DMS 273 (cell line): ENCODE measurements at regions not wholly inside any gene's neighbourhood (a gene's known extent, or its start where the extent isn't known, plus 50 kb on each side); places are given as distances from the start of the nearest gene placed in this dataset.
A peak's percentile ranks its signal among the peaks of the same experiment; 100 is the strongest.

Source experiments
- DNase-seq: peaks from one replicate; lab custom pipeline; 2025; ENCODE audit not compliant: unreplicated experiment; lab: John Stamatoyannopoulos, UW

DNA sequence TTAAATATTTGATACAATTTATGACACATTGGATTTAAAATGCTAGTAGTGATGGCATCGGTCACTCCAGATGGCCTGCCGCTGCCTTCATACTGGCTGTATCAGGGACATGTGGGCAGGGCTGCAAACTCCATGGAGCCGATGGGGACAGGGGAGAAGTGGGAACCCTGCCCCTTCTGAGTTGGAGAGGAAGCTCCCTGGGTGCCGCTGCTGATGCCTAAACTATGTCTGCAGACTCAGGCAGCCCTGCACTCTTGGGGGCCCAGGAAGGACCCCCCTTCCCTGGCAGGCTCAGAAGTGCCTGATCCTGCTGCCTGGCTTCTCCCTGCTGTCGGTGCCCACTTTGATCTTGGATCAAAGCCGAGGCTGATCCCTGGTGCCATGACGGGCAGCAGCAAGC lies 1522.1 kb downstream of the OTOL1 start:
- no peak for DNase-seq

DNA sequence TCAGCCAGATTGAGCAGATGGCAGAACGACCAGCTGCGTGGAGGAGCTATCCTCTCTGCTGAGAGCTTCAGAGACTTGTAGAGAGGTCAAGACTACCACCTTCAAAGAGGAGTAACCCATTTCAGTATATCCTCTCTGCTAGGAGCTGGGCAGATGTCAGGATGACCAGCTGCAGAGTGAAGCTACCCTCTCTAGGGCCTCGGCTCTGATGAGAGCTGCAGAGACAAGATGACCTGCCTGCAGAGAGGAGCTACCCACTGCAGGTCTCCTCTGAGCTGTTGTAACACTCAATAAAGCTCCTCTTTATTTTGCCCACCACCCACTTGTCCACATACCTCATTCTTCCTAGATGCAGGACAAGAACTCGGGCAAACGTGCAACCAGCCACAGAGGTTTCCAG lies 1522.7 kb downstream of the OTOL1 start:
- DNase-seq: no peak

- no peak for DNase-seq
Measured at GRCh38 chr3:163033652-163034051, 1537.0 kb downstream of the OTOL1 start.

DNA sequence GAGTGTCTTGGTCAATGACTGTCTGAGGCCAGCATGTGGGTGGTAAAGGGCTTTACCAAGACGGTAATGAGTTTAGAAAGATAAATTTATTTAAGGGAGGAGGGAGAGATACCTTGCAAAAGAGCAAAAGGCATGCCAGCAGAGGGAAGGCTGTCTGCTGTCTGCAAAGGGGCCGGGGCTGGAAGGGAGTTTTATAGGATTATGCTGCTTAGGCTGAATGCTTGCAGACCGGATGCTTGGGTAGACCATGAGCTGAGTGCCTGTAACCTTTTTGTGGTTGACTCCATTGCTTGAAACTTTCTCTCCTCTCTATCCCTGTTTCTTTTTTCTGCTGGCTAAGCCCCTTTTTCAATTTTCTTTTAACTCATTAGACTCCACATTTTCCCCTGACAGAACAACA lies 1543.0 kb downstream of the OTOL1 start:
- no peak for DNase-seq

DNA sequence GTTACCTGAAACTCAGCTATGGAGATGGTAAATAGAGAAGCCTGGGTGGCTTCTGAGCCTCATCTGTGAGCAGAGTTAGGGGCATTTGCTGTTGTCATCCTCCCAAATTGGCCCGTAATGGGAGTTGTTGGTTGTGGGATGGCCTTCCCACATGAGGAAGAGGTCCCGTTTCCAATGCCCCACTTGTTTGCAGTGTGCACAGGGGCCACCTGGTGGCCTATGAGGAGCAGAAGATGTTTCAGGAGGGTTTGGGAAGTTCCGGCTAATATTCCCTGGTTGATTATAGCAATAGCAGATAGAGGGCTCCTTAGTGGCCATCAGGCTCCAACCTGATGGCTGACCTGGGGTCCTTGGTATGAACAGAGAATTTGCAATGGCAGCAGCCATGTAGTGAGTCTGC lies 1546.5 kb downstream of the OTOL1 start:
- DNase-seq: peak; percentile 59

DNA sequence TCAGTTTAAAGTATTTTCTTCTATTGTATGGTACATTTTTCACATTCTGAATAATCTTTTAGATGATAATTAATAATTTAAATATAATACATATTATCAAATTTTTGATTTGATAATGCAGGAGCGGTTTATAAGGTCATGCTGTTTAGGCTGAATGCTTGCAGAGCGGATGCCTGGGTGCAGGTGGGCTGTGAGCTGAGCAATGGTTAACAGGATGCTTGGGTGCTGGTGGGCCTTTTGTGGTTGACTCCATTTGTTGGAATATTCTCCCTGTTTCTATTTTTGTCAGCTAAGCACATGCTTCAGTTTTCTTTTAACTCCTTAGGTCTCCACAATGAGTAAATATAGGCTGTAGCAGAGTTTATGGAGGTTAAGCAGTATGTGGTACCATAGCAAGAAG lies 1549.3 kb downstream of the OTOL1 start:
- no peak for DNase-seq

GRCh38 chr3:163048881-163049280 lies 1552.3 kb downstream of the OTOL1 start:
- DNase-seq: no peak

DNA sequence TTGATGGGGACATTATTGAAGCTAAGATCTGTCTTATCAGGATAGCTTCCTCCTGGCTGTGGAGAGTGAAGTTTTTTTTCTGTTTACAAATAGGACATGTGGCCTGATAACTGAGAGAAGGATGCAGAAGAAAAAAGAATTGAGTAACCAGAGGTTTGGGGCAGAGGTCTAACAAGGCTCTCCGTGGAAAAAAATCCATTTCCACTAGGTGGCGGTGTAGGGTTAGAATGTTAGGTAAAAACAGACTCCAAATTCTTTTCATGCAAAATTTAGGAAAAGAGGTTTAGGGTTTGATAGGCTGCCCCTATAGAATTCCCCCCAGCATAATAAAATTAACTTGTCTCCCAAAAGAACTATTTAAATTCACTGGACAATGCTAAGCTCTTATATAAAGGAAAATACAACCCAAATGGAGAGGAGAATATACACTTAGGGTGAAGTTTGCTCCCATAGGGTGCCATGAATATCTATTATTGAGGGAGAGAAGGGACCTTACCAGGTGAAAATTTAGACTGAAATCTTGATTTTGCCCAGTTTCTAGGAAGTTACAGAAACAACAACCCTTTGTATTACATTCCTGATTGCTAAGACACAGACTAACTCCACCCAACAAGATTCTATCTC lies 1560.4 kb downstream of the OTOL1 start:
- DNase-seq: peak; percentile 89

DNA sequence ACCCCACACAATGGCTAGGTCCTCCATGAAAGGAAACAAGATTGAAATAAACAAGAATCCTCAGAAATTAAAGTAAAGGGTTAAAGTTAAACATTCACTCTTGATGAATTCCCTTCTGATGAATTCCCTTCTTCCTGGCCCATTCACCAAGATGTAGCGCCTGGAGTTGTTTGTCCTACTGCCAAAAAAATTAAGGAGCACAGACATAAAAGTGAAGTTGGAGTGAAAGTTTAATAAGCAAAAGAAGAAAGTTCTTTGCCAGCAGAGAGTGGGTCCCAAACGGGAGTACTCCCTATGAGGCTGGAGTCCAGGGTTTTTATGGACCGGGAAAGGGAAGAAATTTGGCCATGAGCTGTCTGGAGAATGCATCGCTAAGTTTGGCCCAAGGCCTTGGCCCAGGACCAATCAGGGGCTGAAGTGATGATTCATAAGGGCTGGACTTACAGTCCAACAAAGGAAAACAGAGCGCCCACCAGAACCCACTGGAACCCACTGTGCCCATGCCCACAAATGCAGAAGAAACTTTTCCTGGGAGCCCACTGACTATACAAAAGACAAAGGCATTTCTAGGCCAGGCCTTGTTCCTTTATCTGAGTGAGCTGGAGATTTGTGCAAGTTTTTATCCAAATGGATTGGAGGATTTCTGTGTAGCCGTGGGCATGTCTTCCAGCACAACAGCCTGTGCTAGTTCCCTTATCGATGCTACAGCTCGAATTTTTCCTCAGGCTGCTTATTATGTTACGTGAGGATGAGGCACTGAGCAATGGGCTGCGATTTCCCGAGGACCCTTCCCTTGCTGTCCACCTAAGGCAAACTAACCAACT lies 1561.6 kb downstream of the OTOL1 start:
- no peak for DNase-seq

DNA sequence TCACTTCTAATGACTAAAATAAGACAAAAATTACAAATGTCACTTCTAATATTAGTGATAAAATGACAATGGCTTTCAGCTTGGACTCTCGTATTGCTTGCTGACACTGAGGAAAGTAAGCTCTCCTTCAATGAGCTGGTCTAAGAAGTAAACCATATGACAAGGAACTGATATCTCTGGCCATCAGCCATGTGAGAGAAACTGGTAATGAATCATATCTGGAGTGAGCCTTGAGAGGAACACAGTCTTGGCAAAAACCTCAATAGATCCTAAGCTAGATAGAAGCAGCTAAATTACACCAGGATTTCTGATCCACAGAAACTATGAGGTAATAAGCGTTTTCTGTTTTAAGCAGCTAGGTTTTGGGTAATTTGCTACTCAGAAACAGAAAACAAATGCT lies 1575.1 kb downstream of the OTOL1 start:
- no peak for DNase-seq
